NCI-H1417 (cell line): ENCODE measurements at regions not wholly inside any gene's neighbourhood (a gene's known extent, or its start where the extent isn't known, plus 50 kb on each side); places are given as distances from the start of the nearest gene placed in this dataset.
A peak's percentile ranks its signal among the peaks of the same experiment; 100 is the strongest.

Source experiments
- DNase-seq, 3 experiments: peaks; one replicate each; lab custom pipeline; 2025; lab: John Stamatoyannopoulos, UW

DNA sequence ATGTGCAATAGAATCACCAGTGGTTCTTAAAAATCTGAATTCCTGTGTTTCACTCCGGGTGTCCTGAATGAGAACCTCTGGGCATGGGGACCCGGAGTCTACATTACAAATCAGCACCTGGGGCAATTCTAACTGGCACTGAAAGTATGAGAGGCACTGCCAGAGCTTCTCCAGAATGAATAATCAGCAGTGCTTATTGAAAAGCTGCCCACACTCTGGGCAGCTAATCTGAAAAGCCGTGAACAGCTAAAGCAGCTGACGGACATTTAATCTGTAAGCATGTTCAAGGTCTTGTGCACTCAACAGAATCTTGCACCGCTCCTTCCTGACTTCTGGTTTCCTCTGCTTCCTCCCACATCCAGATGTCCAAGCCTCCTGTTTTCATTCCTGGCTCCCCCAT, 113.3 kb upstream of the KIF5B start:
- no peak for DNase-seq

DNA sequence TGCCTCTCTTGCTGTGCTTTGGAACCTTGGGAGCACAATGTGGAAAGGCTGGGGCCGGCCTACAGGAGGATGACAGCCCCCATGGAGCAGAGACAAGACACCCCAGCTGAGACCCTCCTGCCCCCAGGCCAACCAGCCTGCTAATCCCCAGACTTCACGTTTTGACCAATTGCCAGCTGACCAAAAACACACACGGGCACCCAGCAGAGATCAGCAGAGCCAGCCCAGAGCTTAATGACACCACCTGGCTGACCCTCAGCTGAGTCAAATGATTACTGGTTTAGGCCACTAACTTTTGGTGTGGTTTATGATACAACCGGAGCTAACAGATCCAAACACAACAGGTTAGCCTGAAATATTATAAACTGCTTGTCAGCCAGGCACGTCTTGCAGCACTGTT, 111.2 kb upstream of the KIF5B start:
- DNase-seq = no peak

DNA sequence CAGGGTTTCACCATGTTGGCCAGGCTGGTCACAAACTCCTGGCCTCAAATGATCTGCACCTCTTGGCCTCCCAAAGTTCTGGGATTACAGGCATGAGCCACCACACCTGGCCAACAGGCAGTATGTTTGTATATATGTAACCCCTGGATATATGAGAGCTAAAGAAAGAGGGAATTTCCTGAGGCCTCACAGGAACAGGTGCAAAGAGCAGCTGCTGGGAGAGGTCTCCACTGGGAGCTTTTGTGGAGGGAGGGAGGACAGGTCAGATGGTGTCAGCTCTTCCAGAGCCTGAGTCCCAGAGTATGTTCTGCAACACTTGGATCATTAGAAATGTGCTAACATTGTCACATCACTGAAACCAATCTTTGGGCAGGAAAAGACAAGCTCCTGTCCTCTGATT, 110.1 kb upstream of the KIF5B start:
- DNase-seq = peak in 1 of 3 experiments; percentile 19

DNA sequence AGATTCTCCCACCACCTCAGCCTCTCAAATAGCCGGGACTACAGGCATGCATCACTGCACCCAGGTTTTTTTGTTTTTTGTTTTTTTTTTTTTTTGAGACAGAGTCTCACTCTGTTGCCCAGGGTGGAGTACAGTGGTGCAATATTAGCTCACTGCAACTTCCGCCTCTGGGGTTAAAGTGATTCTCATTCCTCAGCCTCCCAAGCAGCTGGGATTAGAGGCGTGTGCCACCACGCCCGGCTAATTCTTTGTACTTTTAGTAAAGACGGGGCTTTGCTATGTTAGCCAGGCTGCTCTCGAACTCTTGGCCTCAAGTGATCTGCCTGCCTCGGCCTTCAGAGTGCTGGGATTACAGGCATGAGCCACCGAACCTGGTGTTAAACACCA, 107.5 kb upstream of the KIF5B start:
- DNase-seq = no peak

DNA sequence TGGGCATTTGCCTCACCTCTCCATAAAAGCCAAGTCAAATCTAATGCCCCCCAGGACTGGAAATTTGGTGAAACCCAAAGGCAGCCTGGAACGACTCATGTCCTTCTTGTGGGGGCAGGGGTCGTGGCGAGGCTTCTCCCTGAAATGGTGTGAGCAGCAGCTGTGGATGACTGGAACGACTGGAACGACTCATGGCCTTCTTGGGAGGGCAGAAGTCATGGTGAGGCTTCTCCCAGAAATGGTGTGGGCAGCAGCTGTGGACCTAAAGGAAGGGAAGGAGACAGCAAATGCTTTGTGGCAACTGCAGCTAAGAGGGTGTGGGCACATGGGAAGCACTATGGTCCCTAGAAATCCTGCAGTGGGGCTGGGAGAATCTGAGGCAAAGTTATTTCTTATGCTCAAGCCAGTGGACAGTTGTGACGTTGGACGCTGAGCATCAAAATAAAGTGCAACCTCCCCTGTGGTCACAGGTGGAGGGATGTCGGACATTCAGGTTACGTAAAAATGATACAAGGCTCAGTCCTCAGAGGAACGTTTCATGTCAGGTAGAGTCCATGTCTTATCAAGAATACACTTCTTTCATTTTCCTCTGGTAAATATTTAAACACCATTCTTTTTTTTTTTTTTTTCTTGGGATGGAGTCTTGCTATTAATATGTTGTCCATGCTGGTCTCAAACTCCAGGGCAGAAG, 107.0 kb upstream of the KIF5B start:
- no peak for DNase-seq

DNA sequence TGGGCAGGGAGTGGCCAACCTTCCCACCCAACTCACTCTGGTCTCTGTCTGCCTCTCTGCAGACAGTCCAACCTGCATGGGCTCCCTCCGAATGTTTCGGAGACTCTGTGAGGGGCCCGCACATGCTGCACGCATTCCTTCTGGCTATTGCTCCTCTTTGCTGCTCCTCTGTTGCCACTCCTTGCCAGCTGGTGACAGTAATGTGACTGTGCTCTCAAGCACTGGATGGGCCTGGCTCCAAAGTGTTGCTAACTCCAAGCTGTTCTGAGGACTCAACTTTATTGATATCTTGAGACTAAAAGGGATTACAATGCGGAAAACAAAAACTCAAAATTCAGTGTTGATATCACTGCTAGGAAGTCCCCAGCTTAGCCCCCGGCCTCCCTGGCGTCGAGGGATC, 105.4 kb upstream of the KIF5B start:
- no peak for DNase-seq

DNA sequence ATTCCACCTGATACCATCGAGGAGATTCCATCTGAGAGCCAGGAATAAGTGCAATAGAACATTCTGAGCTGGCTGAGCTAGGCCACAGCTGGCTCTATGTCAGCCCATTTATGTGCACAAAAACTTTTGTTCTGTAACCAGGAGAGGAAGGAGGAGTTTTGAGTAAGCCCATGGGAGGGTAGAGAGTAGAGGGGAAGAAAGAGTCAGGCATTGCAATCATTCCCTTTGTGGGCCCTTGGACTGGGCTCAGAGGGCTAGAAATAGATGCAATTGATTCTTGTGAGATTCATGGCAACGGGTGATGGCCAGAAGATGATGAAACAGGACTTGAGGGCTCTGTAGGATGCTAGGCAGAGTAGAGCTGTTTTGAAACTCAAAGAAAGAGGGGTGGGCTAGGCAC, 104.6 kb upstream of the KIF5B start:
- DNase-seq = no peak

DNA sequence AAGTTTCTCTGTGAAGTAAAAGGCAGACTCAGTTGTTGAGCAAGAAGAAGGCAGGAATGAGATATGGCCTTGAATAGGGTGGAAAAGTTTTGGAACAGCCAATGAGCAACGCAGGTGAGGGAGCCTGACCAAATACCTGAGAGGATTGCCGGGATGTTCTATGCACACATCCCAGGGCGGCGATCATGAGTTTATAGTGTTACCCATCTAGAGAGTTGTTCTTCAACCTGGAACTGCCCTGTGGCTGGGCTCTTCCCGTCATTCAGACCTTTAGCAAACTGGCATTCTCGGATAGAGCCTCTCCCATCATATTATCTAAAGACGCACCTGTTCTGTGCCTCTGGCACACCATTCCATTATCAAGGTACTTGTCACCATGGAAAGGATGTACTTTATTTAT, 103.0 kb upstream of the KIF5B start:
- no peak for DNase-seq

DNA sequence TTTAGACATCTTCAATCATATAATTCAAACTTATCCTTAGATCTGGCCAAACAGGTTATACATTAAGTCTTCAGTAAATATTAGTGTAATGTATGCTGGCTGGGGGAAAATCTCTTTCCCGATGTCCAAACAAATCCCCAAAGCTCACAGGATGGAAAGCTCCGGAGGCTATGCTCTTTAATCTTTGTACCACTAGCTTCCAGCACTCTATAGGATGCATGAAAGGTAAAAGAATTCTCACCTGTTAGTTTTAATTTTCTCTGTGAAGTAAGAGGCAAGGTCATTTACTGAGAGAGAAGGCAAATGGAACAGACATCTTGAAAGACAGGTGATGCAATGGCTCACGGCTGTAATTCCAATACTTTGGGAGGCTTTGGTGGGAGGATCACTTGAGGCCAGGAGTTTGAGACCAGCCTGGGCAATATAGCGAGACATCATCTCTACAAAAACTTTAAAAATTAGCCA, 99.8 kb upstream of the KIF5B start:
- DNase-seq = no peak

DNA sequence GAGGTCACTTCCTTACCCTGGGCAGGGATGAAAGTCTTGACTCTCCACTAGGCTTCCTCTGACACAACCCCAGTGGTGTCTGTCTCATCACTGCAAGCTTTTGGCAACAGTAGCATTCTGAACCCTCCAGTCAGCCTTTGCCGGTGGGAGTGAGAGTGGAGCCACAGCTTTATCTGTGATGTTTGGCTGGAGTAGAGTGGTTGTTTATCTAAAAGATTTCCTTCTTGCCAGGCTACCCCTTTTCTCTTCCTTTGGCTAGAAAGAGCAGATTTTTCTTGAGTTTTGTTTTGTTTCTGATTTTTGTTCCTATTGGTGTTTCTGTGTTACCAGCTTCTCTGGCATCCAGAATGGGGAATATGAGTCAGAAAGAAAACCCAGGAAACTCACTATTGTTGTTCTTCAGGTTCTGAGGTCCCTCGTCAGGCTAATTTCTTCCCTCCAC, 98.9 kb upstream of the KIF5B start:
- DNase-seq = no peak

DNA sequence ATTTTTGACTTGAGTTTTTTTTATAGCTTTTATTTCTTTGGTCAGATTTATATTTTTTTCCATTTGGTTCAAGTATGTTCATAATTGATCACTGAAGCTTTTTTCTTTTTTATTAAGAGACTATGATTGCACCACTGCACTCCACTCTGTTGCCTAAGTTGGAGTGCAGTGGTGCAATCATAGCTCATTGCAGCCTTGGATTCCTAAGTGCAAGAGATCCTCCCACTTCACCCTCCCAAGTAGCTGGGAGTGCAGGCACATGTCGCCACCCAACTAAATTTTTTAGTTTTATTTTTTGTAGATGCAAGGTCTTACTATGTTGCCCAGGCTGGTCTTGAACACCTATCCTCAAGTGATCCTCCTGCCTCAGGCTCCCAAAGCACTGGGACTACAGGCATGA, 97.7 kb upstream of the KIF5B start:
- DNase-seq = no peak

DNA sequence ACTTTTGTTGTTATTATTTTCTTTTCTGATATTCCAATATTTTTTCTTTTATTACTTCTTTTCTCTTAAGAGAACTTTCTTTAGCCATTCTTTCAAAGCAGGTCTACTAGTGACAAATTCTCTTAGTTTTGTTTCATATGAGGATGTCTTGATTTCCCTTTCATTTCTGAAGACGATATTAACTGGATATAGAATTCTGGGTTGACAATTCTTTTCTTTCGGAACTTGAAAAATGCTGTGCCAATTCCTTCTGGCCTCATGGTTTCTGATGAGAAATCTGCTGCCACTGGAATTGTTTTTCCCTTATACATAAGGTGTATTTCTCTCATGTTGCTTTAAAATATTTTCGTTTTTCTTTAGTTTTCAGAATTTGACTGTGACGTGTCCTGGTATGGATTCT, 97.0 kb upstream of the KIF5B start:
- DNase-seq = no peak

DNA sequence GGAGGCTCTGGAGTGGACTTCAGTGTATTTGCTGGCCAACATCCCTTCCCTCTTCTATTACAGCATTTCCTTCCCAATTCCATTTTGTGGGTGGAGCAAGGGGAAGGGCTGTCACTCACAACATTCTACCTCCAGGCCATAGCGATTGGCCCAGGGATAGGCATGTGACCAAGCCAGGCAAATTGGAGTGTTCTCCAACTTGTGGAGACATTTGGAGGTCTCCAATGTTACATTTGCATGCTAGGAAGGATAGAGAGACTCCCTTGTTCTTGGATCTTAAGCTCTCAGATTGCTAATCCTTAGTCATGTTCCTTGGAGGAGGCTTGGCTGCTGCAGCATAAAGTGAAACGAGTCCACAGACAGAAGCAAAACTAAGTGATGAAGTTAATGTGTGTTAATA, 95.6 kb upstream of the KIF5B start:
- no peak for DNase-seq

DNA sequence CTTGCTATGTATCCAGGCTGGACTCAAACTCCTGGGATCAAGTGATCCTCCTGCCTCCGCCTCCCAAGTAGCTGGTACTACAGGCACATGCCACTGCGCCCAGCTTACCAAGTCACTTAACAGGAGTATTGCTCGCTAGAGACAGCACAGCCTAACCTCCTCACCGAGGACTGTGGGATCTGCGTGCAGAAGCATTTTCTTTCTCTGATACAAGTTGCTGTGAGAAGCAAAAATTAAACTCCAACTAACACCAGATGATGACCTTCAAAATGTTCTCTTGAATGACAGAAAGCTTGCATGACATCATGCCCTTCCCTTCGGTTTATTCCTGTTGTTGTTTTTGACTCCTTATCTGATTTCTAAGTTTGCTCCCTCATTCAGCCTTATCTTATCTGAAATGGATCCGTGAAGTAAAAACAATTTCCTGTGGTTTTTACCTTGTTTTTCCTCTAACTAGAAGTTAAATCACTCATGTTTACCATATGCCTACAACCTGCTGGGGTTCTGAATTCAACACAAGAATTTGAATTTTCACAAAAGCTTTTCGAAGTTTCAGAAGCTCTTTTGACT, 94.4 kb upstream of the KIF5B start:
- no peak for DNase-seq

DNA sequence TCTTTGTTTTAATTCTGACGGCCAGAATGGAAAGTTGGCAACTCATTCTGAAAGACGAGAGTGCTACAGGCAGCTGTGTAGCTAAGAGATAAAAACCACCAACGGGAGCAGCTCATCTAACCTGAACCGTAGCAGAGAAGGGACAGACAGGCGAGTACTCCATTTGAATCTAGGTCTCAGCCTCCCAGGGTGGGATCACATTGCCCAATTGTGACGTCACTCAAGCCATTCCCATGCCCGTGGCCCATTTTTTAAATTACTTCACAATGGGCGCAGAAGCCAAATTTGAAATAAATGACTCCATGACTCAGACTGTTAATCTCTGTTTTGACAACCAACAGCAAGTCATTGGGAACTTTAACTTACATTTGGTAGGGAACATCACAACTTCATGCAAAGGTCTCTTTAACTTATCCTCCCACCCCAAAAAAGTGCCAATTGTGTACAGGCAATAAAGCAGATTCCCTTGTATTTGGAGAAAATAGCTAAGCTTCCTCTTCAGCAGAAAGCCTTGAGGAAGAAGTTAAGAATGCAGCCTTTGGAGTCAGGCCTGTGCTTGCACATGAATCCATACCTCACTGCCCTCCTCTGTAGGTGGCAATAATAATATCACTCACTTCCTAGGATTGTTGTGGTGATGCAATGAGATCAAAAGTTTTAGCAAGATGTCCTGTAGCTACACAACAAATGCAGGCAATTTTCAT, 93.2 kb upstream of the KIF5B start:
- no peak for DNase-seq

DNA sequence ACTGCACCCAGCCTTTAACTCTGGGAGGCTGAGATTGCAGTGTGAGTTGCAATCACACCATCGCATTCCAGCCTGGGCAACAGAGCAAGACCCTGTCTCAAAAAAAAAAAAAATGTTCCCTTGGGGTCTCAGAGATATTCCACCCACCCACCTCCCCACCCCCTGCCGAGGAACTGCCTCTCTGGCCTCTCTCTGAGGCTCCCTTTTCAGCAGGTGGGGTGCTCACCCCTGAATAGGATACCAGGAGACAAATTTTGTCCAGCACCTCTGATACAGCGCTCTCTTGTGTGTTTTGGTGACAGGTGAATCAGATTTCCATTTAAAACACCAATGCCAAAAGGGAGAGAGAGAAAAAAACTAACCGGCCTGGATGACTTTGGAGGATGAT, 92.6 kb upstream of the KIF5B start:
- no peak for DNase-seq

DNA sequence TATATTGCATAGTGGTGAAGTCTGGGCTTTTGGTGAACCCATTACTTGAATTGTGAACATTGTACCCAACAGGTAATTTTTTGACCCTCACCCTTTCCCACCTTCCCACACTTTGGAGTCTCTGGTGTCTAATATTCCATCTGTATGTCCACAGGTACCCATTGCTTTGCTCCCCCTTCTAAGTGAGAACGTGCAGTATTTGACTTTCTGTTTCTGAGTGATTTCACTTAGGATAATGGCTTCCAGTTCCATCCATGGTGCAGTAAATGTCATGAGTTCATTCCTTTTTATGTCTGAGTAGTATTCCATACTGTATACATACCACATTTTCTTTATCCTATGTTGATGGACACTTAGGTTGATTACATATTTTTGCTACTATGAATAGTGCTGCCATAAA, 91.5 kb upstream of the KIF5B start:
- no peak for DNase-seq

DNA sequence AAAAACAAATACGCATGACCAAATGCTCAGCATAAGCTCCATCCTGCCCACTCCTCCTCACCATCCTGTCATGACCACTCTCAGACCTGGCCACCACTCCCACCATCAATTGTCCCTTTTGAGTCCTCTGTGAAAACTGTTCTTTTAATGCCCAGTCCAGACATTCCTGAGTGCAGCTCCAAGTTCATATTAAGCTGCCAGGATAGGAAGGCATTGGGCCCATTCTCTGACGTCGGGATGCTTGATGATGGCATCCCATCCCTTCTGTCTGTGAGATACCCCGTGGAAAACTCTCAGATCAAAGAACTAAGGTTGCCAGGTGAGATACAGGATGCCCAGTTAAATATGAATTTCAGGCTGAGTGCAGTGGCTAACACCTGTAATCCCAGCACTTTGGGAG, 89.9 kb upstream of the KIF5B start:
- no peak for DNase-seq

DNA sequence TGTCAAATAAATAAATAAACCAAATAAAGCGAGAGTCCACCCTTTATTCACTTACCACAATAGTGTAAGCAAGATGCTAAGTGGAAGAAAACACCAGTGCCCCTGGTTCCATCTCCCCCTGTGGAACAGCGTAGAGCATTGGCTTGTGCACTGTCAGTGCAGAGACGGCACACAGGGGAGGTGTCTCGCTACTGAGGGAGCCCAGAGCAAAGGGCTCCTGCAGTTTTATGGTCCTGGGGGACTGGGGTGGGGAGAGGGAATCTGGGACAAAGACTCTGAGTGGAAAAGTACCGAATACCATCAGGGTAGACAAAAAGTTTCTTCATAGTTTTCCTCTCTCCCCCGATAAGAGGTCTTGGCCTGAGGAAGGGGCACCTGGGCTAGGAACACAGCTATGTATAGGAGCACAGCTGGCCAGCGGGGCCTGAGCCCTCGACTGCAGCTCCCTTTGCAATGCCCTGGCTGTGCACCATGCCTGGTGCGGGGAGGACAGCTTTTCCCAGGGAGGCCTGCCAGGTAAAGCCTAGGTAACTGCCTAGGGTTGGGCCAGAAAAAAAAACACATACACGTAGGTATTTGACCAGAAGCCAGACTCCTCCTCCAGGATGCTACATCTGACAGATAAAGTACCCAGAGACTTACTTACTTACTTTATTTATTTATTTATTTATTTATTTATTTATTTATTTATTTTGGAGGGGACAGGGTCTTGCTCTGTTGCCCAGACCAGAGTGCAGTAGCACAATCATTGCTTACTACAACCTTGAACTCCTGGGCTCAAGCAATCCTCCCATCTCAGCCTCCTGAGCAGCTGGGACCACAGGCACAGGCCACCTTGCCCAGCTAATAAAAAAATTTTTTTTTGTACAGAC, 88.8 kb upstream of the KIF5B start:
- no peak for DNase-seq

DNA sequence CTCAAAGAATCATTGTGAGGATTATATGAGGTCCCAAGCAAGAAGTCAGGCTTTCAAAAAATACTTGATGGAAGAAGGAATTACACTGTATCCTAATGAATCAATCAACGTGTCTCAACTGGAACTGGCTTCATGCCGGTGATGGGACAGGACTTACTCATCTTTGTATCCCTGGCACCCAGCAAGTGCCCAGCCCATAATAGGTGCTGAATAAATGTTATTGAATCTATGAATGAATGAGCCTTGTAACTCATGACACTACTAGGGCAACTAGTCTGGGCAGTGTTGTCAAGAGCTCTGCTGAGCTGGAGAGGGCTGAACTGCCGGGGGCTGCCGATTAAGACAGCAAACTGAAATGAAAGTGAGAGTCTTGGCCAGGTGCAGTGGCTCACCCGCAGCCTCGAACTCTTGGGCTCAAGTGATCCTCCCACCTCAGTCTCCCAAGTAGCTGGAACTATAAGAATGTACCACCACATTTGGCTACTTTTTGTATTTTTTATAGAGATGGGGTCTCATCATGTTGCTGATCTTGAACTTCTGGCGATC, 87.2 kb upstream of the KIF5B start:
- DNase-seq = no peak

DNA sequence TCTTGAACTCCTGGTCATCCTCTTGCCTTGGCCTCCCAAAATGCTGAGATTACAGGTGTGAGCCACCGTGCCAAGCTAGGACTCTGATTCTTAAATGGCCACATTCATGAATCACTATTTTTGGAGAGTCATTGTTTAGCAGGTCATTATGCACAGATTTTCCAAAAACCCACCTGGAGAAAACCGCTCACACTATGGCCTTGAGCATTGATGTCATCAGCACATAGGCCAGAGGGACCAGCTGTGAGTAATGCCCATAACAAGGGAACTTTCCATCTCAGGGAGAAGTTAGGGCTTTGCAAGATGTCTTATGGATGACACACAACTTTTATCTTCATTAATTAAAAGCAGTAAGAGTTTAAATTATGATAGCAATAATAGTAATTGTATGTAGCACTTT, 86.4 kb upstream of the KIF5B start:
- DNase-seq = no peak
